Esophagus squamous epithelium (tissue), 5 donors: ENCODE measurements at regions not wholly inside any gene's neighbourhood (a gene's known extent, or its start where the extent isn't known, plus 50 kb on each side); places are given as distances from the start of the nearest gene placed in this dataset.

Experiments used
- DNase-seq: peaks from one replicate; lab custom pipeline; 2025; lab: John Stamatoyannopoulos, UW
- H3K27ac ChIP-seq, 4 donors: fragments of 200-600 bp; sonication (generic); one replicate each; pipeline ENCODE4 v1.5.1; 2016 to 2019; ENCODE audit warnings: mild to moderate bottlenecking in 1 of 4
- H3K27me3 ChIP-seq, 4 donors: fragments of 200-600 bp; sonication (generic); 1 replicate in 3 of 4; 2 replicates in 1 of 4; pipeline versions ENCODE4 v1.5.1 to v1.6.0; 2017 to 2021; ENCODE audit warnings: antibody characterized with exemption in 1 of 4
- H3K36me3 ChIP-seq, 3 donors: fragments of 200-600 bp; sonication (generic); one replicate each; pipeline ENCODE4 v1.5.1; 2016 to 2019
- H3K4me1 ChIP-seq, 3 donors: fragments of 200-600 bp; sonication (generic); one replicate each; pipeline ENCODE4 v1.5.1; 2017 to 2019
- H3K4me3 ChIP-seq, 4 donors: fragments of 200-600 bp; sonication (generic); 1 replicate in 3 of 4; 2 replicates in 1 of 4; pipeline ENCODE4 v1.5.1; 2016 to 2019; ENCODE audit warnings: mild to moderate bottlenecking in 2 of 4, moderate library complexity in 1 of 4
- H3K9me3 ChIP-seq, 3 donors: fragments of 200-600 bp; sonication (generic); one replicate each; pipeline ENCODE4 v1.5.1; 2016 to 2019
- CTCF ChIP-seq, 6 experiments: fragments of 450-650 bp in 4 of 6; fragments of 200-600 bp in 2 of 6; sonication (generic) in 2 of 6; IDR thresholded peaks; one replicate each; pipeline ENCODE4 v1.5.1; 2016 to 2019; ENCODE audit warnings: antibody characterized with exemption in 6 of 6, mild to moderate bottlenecking in 4 of 6, moderate library complexity in 4 of 6
- POLR2A ChIP-seq, 4 donors: fragments of 450-650 bp; IDR thresholded peaks; one replicate each; pipeline ENCODE4 v1.6.1; 2017; ENCODE audit warnings: antibody characterized with exemption in 4 of 4, mild to moderate bottlenecking in 4 of 4, moderate library complexity in 3 of 4
- WGBS, 2 donors: methylation state at CpG; one replicate each; pipeline ENCODE4 v1.1.5; 2018; 5-methylcytosine and 5-hydroxymethylcytosine counted together
- intact Hi-C: fragments of 100-400 bp; cut with DNase I; formaldehyde crosslinking; loops from one replicate; pipeline ENCODE4 v1.15.0; 2022
- donor health status: DM: yes; HTN: yes; CAD: no.

- DNase-seq, result no peak
- H3K4me3 ChIP-seq, result no peak overlapping the region
- H3K27ac ChIP-seq, result no peak overlapping the region
- no peaks in the 10 kb centered on the region for H3K9me3 ChIP-seq
- no peaks in the 10 kb centered on the region for H3K36me3 ChIP-seq
- 39 to 57% methylated on average over 5 of the region's 5 CpGs for WGBS, 2 donors
- H3K27me3 ChIP-seq, result no peaks in the 10 kb centered on the region
- intact Hi-C loops, result no loop called here
- no peaks in the 10 kb centered on the region for H3K4me1 ChIP-seq
- TF ChIP-seq CTCF (IDR thresholded peaks at IDR 0.05) (no peak), POLR2A (IDR thresholded peaks at IDR 0.05) (no peak)
Observed at GRCh38 chr4:45033676-45034419, 307.5 kb upstream of the GNPDA2 start.

DNA sequence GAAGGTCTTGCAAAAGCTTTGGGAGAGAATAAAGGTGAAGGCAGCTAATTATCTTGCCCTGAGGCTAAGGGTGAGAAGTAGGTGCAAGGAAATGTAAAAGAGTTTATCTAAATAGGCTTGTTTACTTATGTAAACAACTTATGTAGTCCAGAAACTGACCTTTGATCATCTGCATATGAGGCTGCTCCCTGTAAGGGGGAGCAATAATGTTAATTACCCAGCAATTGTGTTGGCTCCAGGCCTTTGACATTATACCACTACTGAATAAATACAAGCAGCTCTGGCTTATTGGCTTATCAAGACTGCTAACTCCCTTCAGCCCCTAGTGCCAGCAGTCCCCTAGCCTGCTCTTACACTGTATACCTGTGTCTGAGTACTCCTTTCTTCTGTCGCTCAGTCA lies 303.7 kb upstream of the GNPDA2 start:
- H3K27ac ChIP-seq, result no peak overlapping the region
- intact Hi-C loops, result no loop called here
- H3K9me3 ChIP-seq, result no peaks in the 10 kb centered on the region
- WGBS, 2 donors, result 69 to 100% methylated on average over 1 of the region's 1 CpG
- H3K27me3 ChIP-seq, result no peaks in the 10 kb centered on the region
- H3K4me3 ChIP-seq, result no peak overlapping the region
- no peak for TF ChIP-seq POLR2A (IDR thresholded peaks at IDR 0.05)
- no peak for TF ChIP-seq CTCF (IDR thresholded peaks at IDR 0.05)
- H3K36me3 ChIP-seq, result no peaks in the 10 kb centered on the region
- no peak for DNase-seq
- H3K4me1 ChIP-seq, result no peaks in the 10 kb centered on the region

GRCh38 chr4:45007508-45007907 lies 281.2 kb upstream of the GNPDA2 start:
- intact Hi-C loops, result no loop called here
- TF ChIP-seq CTCF (IDR thresholded peaks at IDR 0.05), result no peak
- no peak for TF ChIP-seq POLR2A (IDR thresholded peaks at IDR 0.05)
- no peak overlapping the region for H3K4me3 ChIP-seq
- H3K9me3 ChIP-seq, result no peaks in the 10 kb centered on the region
- H3K4me1 ChIP-seq, result no peaks in the 10 kb centered on the region
- no peak overlapping the region for H3K27ac ChIP-seq
- no peak for DNase-seq
- 59 to 66% methylated on average over 2 to 3 of the region's 3 CpGs for WGBS, 2 donors
- no peaks in the 10 kb centered on the region for H3K36me3 ChIP-seq
- H3K27me3 ChIP-seq, result no peaks in the 10 kb centered on the region

GRCh38 chr4:45006078-45006477 lies 279.7 kb upstream of the GNPDA2 start:
- no peak overlapping the region for H3K4me3 ChIP-seq
- no peaks in the 10 kb centered on the region for H3K4me1 ChIP-seq
- intact Hi-C loops, result no loop called here
- no peak for TF ChIP-seq CTCF (IDR thresholded peaks at IDR 0.05)
- no peak for TF ChIP-seq POLR2A (IDR thresholded peaks at IDR 0.05)
- H3K36me3 ChIP-seq, result no peaks in the 10 kb centered on the region
- H3K27ac ChIP-seq, result no peak overlapping the region
- DNase-seq, result no peak
- H3K9me3 ChIP-seq, result no peaks in the 10 kb centered on the region
- no peaks in the 10 kb centered on the region for H3K27me3 ChIP-seq

- intact Hi-C loops, result no loop called here
- H3K9me3 ChIP-seq, result no peaks in the 10 kb centered on the region
- WGBS, 2 donors, result 37 to 55% methylated on average over 4 of the region's 4 CpGs
- no peaks in the 10 kb centered on the region for H3K36me3 ChIP-seq
- no peak overlapping the region for H3K27ac ChIP-seq
- no peak for TF ChIP-seq POLR2A (IDR thresholded peaks at IDR 0.05)
- TF ChIP-seq CTCF (IDR thresholded peaks at IDR 0.05), result no peak
- H3K27me3 ChIP-seq, result no peaks in the 10 kb centered on the region
- H3K4me3 ChIP-seq, result no peak overlapping the region
- no peak for DNase-seq
- no peaks in the 10 kb centered on the region for H3K4me1 ChIP-seq
Observed at GRCh38 chr4:45004847-45005565, 278.6 kb upstream of the GNPDA2 start.
